Cerebellar cortex (tissue), 1 donor: ENCODE measurements at regions not wholly inside any gene's neighbourhood (a gene's known extent, or its start where the extent isn't known, plus 50 kb on each side); places are given as distances from the start of the nearest gene placed in this dataset.
"Not testable (repeated sequence)": the region's sequence is repeated elsewhere in the genome, so short reads cannot be mapped to it uniquely, and the experiment has no call there.

Source experiments
- DNase-seq: peaks from one replicate; pipeline ENCODE4 v3.0.0-alpha.2; 2015; ENCODE audit warnings: low spot score

DNA sequence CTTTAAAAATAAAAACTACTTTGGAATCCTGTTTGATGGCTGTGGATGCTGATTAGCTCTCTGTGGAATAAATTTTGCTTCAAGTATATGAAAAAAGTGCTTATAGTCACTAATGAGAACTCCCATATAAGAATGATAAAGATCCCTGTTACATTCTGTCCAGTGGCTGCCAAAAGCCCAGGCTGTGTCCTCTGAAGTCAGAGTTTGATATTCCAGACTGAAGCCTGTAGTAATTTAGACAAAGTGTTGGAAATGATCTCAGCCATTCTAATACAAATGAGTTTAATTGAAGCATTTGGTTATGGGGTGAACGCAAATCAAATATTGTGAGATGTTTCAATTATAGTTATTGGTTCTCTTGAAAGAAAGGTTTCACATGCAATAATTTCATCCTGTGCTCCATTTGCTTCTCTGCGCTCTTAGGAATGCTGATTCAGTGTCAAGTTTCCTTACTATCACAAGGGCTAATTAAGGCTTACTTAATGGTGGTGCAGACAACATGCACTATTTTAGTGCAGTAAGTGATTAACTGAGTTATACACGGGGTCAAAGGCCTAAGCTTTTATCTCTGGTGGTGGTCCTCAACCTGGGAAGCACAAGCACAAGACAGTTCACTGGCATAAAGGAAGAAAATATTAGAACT, 867.6 kb downstream of the SORCS1 start:
- no peak for DNase-seq

DNA sequence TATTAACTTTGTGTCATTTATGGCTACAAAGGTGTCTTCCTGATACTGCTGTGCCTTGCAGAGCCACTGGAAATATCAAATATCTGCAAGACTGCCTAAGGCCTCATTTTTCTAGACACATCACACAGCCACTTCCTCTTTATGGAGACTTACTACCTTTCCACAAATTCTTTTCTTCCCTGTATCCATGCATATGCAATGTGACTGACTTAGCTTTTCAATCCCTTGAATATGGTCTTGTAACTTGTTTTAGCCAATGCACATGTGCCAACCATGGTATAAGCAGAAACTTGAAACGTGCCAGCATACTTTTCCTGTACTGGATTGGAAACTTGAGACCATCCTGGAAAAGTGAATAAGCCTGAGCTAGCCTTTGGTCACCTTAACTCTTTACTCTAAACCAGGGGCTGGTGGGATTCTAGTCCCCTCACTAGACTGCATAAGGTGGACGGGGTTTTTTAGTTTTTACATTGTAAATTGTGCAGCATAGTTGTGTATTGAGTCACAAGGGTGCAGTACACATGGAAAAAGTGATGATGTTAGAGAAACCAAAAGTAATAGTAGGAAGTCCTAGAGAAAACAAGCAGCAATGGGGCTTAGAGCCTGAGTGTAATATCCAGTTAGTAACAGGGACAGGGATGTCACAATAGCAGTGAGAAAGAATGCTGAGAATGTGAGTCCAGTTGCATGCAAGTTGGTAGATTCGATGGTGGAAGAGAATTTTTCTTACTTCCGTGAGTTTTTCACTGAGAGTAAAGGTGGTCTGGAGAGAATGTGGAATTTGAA, 879.5 kb downstream of the SORCS1 start:
- DNase-seq, result no peak

DNA sequence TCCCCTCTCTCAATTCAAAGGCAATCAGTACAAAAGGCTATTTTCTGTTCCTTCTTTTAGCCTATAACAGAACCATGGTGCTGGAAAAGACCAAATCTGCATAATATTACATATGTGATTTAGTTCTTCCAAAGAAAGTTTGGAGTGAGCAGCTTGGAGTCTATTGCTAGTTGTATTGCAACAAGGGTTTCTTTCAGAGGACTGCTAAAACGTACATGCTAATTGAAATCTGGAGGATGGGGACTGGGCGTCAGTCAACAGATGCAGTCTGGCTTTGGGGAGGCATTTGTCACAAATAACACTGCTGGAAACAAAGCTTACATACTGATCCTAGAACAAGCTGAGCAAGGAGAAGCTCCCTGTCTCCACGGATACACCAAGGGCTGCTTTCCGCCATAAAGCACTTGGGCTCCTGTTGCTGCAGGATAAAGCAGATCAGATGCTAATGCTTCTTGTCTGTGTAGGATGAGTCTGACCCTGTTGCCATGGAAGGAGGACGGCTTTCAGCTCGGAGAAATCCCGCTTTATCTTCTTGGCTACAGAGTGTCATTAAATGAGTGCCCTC, 883.5 kb downstream of the SORCS1 start:
- no peak for DNase-seq

DNA sequence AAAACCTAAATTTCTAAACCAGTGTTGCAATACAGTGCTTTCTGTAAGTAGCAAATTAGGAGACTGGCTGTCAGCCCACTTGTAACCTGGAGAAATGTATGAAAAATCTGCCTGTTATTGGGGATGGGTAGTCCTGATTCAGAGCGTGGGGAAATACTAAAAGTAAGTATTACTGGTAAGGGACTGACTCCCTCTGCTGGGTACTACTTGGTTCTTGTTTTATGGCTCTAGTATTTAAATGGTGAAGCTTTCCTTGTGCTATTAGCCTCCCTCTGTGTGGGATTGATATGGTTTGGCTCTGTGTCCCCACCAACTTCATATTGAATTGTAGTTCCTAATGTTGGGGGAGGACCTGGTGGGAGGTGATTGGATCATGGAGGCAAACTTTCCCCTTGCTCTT, 886.1 kb downstream of the SORCS1 start:
- DNase-seq, result no peak

DNA sequence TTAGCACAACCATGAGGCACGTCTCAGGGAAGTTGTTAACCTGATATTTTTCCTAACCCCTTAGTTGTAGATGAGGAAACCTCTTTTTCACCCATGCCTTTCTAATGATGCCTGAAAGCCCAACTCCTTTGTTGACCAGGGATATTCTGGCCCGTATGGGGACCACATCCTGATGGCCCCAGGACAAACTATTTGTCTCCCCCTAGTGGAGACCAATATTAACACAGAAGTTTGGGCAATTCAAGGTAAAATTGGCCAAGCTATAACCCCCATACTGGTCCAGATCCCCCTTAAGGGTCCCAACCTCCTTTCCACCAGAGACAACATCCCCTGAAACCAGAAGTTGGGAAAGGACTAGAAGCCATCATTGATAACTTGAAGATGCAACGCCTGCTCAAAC, 893.3 kb downstream of the SORCS1 start:
- DNase-seq, result no peak

DNA sequence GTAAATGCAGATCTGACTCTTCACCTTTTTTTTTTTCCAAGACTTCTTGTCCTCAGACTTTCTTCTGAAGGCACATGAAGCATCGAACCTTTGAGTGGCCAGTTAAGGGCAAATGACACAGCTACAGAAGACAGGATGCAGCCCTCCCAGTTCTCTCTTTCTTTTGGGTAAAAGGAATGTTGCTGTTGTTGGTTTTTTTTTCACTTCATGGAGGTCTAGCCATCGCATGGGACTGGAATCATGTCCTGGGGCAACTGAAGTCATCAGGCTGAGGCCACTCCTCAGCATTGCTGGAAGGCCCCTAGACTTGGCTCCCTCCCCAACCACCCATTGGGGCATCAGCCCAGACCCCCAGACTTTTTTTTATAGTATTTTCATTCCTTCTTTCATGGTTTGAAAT, 896.5 kb downstream of the SORCS1 start:
- DNase-seq, result no peak

DNA sequence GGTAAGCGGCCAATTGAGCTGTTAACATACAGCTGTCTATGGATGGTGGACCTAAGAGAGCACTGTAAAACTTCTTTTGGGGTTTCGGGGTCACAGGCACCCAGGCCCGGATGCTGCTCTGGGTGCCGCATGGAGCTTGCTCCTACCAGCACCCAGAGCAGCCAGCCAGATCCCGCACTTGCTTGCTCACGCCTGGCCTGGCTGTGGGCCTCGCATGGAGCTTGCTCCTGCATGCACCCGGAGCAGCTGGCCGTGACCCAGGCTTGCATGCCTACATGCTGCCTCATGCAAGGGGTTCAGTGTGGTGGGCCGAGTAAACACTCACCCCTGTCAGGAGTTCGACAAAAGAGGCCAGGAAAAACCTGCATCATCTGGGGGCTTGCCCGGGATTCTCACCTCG, 896.9 kb downstream of the SORCS1 start:
- no peak for DNase-seq

DNA sequence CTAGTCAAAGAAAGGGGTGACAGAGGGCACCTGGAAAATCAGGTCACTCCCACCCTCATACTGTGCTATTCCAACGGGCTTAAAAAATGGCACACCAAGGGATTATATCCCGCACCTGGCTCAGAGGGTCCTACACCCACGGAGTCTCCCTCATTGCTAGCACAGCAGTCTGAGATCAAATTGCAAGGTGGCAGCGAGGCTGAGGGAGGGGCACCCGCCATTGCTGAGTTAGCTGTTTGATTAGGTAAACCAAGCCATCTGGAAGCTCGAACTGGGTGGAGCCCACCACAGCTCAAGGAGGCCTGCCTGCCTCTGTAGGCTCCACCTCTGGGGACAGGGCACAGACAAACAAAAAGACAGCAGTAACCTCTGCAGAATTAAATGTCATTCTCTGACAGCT, 907.1 kb downstream of the SORCS1 start:
- not testable (repeated sequence) for DNase-seq

DNA sequence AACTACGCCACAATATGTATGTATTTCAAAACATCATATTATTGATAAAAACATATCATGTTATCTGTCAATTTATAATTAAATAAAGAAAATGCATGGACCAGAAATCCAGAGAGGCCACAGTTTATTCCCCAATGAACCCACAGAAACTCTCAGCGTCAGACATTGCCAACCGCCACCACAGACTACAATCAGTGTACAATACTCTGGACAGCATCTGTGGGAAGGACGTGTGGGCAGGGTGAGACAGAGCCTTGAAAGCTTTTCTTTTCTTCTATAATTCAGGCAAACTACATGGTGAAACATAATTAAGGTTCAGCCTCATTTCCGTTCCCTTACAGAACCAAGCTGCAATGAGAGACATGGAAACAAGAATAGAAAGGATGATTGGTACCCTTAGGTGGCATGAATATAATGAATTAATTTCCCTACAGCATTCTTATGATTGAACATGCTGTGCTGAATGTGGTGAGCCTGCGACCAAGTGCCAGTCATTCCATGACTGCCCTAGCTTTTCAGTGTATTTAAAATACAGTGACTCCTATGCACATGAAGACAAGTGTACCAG, 909.3 kb downstream of the SORCS1 start:
- no peak for DNase-seq

DNA sequence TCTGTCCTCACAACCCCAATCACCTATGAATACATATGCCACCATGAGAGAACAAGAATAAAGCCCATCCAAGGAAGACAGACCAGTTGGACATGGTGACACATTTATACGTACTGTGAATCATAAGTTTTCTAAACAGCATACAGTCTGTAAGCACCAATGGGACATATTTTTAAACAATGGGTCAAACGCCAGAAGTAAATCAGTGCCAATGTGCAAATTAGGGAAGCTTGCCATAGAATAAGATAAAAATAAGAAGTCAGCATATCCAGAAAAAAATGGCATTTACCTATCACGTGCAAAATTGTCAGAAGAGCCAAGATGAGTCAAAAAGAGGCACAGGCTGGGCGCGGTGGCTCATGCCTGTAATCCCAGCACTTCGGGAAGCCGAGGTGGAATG, 910.4 kb downstream of the SORCS1 start:
- DNase-seq, result no peak

DNA sequence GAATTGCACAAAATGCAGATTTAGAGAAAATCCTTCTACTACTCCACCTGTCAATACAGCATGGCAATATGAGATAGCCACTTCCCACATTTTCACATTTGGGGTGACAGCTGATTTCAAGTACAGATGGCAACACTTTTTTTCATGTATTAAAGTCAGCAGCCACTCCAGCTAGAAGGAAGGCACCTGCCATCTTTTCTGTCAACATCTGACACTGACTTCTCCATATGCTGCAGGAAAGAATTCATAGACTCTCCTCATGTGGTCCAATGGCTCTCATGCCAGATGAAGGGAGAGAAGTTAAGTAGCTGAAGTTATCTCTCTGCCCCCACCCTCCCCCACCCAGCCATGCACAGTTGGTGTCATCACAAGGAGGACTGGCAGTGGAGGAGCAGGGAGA, 912.0 kb downstream of the SORCS1 start:
- no peak for DNase-seq

DNA sequence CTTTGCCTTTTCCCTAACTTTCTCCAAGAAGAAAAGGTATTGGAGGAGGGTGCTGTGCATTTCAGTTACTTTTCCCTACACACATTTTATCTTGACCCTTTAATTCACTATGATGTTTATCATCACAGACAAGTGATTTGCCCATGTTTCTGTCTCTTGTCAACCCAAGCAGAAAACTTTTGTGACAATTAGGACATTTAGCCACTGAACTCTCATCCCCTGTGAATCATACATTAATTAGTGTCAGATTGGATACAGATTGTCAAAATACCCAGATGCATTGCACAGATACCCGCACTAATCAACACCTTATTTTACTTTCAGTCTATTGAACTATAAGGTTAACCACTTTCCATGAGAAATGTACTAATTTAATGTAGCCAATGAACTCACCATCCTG, 912.9 kb downstream of the SORCS1 start:
- no peak for DNase-seq

DNA sequence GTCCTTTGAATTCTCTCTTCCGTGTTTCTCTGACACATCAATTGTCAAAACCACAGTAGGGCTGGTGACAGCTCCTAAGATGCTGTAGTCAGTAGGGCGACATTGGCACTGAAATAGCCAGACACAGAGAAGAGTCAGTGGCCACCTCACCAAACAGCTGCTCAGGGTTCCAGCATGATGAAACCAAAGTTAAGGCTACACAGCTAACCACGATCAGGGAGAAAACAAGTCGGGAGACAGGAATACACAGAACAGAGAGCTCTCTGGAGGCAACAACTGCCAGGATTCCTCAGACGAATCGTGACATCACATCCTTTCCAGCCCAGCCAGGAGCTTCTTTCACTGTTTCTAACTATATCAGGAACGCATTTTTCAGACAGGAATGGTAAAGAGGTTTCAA, 922.2 kb downstream of the SORCS1 start:
- DNase-seq, result no peak

DNA sequence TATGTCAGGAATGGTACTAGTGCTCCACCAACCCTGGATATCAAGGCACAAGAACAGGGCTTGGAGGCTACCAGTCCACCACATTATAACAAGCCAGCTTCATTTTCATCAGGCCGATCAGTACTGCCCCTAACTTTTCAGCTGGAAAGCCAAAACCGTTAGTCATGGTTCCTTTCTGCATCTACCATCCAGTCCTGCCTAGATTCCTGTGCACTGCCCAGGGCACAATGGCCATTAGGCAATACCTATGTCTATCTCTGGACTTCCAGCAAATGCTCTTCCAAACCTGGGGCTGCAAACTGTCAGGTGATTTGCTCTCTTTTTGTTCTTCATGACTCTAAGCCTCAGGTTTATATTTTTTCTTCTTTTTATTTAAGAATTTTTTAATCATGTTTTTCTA, 937.7 kb downstream of the SORCS1 start:
- no peak for DNase-seq

DNA sequence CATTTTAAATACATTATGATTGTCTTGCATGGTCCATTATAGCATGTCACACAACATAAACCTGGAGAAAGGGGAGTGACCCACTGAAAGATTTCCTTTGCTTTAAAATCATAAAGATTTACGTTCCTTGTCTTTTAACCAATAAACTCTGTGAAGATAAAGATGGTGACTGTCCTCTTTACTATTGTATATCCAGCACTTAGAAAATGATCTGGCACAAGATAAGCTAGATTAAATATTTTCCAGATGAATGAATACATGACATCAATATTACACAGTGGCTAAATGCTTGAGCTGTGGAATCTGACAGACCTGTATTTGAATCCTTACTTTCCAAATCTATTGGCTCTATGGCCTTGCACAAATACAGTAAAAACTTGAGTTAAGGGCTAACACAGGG, 938.4 kb downstream of the SORCS1 start:
- DNase-seq, result no peak

DNA sequence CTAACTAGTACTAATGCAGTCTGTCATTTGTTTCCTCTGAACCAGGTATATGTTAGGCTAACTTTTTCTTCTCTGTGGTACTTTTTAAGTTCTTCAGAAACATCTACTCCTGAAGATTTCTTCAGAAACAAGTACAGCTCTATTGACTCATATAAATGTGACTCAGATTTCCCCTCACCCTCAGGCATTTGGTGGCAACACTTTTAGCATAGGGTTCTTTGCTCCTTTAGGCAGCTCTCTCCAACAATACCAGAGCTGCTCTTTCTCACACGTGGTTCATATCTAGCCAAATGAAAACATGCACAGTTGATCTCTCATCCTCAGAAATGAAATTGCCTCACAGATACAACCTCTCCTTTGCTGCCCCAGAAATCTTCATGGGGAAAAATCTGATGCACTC, 939.8 kb downstream of the SORCS1 start:
- no peak for DNase-seq

DNA sequence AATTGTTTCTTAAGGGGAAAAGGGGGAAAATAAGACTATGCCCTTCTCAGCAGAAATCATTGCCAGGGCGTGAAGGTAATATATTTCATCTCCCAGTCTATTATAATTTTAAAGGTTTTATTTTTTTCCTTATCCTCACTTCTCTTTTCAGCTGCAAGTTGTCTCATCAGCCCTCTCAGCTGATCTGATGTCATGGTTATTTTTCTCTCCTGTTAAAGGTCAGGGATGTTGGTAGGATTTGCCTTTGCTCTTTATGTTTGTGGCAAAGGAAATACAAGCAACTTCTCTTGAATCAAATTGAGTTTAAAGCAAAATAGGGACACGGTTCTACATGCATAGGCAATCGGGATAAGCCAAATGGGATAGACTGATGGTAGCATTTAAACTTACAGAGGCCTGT, 946.9 kb downstream of the SORCS1 start:
- no peak for DNase-seq

DNA sequence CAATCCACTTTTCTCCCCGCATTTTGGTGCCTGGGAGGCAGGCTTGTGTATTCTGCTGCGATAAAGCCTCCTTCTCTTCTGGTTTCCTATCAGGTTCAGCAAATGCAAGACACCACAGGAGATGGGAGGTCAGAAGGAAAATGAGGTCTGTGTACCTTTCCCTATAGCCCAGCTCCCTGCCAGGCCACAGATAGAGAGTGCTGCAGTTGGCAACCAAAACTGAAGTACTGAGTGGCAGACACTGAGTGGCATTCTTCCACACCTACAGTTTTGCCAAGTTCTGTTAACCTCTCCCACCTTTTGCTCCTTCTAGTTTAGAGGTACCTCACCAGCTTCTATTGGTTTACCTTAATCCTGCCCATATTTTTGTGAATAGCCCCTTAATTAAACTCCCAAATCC, 948.4 kb downstream of the SORCS1 start:
- no peak for DNase-seq

DNA sequence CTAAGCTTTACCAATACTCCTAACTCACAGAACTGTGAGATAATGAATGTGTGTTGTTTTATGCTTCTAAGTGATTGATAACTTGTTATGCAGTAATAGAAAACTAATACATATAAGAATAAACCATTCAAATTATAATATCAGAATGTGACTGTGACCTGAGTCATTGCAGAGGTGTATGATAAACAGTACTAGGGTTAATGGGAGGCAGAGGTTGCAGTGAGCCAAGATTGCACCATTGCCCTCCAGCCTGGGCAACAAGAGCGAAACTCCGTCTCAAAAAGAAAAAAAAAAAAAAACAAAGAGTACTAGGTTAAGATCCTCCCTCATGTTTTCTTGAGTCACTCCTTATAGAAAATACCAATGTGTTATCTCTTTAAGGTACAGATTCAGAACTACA, 950.3 kb downstream of the SORCS1 start:
- no peak for DNase-seq

DNA sequence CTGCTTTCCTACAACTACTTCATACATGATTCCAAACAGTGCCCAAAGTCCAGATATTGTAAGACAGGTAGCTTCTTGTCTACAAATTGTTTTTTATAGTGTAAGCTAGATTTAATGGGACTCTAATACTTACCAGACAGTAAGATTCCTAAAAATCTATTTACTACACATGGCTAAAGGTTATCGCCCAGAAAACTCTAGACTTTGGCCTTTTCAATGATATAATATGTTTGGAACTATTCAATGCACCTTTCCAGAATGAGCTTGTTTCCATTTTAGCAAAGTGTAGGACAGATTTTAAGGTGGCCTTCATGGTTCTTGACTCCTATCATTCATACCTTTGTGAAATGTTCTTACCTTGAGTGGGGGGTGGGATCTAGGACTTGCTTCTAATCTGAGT, 951.0 kb downstream of the SORCS1 start:
- DNase-seq, result no peak

DNA sequence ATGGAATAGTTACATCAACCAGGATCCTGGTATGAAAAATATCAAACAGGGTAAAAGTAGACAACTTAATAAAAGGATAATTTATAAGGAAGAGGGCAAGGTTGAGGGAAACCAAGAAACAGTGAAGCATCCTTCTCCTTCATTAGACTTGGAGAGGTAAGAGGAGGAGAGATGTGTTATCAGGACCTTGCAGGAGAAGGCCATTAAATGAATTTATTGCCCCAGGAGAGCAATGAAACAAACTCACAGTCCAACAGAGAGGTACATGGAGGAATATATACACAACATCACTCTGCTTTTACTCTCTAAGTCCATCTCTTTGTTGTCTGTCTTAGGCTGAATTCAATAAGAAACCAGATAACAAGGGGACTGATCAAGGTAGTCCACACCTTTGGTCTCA, 966.2 kb downstream of the SORCS1 start:
- no peak for DNase-seq

DNA sequence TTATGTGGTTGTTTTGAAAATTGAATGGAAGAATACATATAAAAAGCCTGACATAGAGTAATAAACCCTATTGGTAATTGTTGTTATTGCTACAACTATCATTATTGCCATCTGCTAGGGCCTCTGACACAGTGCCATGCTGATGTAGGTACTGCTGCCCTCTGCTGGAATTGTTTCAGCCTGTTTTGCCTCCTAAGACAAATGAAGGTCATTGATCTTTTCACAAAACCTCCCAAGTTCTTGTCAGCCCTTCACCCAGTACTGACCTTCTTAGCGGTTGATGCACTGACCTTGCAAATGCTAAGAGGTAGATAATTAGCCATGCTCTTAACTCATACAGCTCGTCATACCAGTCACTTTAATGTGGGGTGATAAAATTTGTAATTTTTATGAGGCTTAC, 975.2 kb downstream of the SORCS1 start:
- DNase-seq, result no peak

DNA sequence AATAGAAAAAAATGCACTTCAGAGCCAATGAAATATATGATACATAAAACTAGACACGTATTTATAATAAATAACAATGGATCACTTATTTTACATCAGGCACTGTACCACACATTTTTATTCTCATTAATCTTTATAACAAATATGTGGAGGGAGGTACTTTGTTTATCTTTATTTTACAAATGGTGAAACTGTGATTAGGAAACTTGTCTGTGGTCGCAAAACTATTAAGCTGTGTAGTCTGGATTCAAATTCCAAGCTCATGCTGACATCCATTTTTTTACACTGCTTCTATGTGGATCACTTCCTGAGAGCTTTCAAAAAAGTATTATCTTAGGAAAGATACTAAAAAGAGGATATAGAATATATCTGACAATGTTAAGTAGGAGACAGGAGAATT, 978.6 kb downstream of the SORCS1 start:
- DNase-seq, result no peak
